K562 (cell line): ENCODE measurements at regions not wholly inside any gene's neighbourhood (a gene's known extent, or its start where the extent isn't known, plus 50 kb on each side); places are given as distances from the start of the nearest gene placed in this dataset.

Experiments used
- ATAC-seq: fragments of 200-7000 bp; cut with Tn5 transposase; 3 replicates; pipeline ENCODE4 v1.9.1; 2020; ENCODE audit warnings: moderate library complexity
- BruUV-seq: library from RNA; stranded (reverse); fragments of 400-500 nt; replicated peaks from 2 replicates; lab custom pipeline; 2021; lab: Mats Ljungman, UMichigan
- CTCF ChIA-PET: fragments of 300-600 bp; formaldehyde crosslinking; extraction: SDS; loops from one replicate; lab custom pipeline; 2021; ENCODE audit warnings: low intra/inter-chr PET ratio; lab: Yijun Ruan, JAX
- POLR2A ChIA-PET: fragments of 300-600, 350-650 bp; sonication (Branson Sonifier 250); formaldehyde crosslinking; extraction: SDS; loops from one replicate; lab custom pipeline; 2021; ENCODE audit warnings: antibody characterized with exemption, inconsistent platforms; lab: Yijun Ruan, JAX
- DNase-seq, 4 experiments: peaks; one replicate each; pipeline versions ENCODE4 v3.0.0 to v3.0.0-alpha.2; 2011 to 2018; ENCODE audit warnings: low spot score in 3 of 4, mixed read lengths in 3 of 4; ENCODE audit errors: extremely low read depth in 1 of 4
- FAIRE-seq: peaks from 2 replicates; lab custom pipeline; 2011; peaks lifted over from hg19 to GRCh38; lab: Jason Lieb, UNC
- H2AFZ ChIP-seq: 2 replicates; pipeline ENCODE4 v1.6.0; 2011; ENCODE audit warnings: low read depth, low read length, control low read depth, inconsistent platforms
- H3K27ac ChIP-seq: fragments of 200-600 bp; 3 replicates; pipeline ENCODE4 v1.8.0; 2011; ENCODE audit warnings: low read depth, mild to moderate bottlenecking, control low read depth, inconsistent platforms, low read length, moderate library complexity, mixed read lengths; ENCODE audit errors: extremely low read depth
- H3K27me3 ChIP-seq, 2 experiments: fragments of 300-600 bp in 1 of 2; 2 replicates in 1 of 2; 3 replicates in 1 of 2; pipeline versions ENCODE4 v1.6.0 to v1.8.0; 2011; ENCODE audit warnings: inconsistent platforms in 2 of 2, low read length in 2 of 2, mild to moderate bottlenecking in 1 of 2, mixed read lengths in 1 of 2, moderate library complexity in 1 of 2; ENCODE audit not compliant: control insufficient read depth in 2 of 2, insufficient read depth in 2 of 2
- H3K36me3 ChIP-seq: fragments of 300-600 bp; 3 replicates; pipeline ENCODE4 v1.8.0; 2011; ENCODE audit warnings: mild to moderate bottlenecking, low read length, inconsistent platforms; ENCODE audit not compliant: control insufficient read depth, insufficient read depth
- H3K4me1 ChIP-seq, 2 experiments: fragments of 200-600 bp in 1 of 2; replicated peaks in 1 of 2; 2 replicates in 1 of 2; 3 replicates in 1 of 2; pipeline versions ENCODE4 v1.5.1 to v1.8.0; 2011; ENCODE audit warnings: inconsistent platforms in 2 of 2, low read length in 2 of 2, mild to moderate bottlenecking in 1 of 2, mixed read lengths in 1 of 2, moderate library complexity in 1 of 2; ENCODE audit not compliant: control insufficient read depth in 2 of 2, insufficient read depth in 2 of 2
- H3K4me2 ChIP-seq: 2 replicates; pipeline ENCODE4 v1.6.1; 2011; ENCODE audit warnings: low read length, control low read depth, inconsistent platforms, mixed read lengths; ENCODE audit not compliant: insufficient read depth
- H3K4me3 ChIP-seq: fragments of 200-600 bp; sonication (generic), shearing (Covaris generic); 2 replicates; pipeline ENCODE4 v1.5.1; 2016; ENCODE audit warnings: control low read depth, inconsistent platforms
- H3K79me2 ChIP-seq: fragments of 200-600 bp; 3 replicates; pipeline ENCODE4 v1.8.0; 2011; ENCODE audit warnings: low read length, inconsistent platforms; ENCODE audit not compliant: control insufficient read depth, insufficient read depth
- H3K9ac ChIP-seq, 2 experiments: 2 replicates each; pipeline versions ENCODE4 v1.6.0 to v1.6.1; 2011; ENCODE audit warnings: low read depth in 2 of 2, low read length in 2 of 2, control low read depth in 1 of 2, inconsistent platforms in 1 of 2, mild to moderate bottlenecking in 1 of 2, mixed read lengths in 1 of 2; ENCODE audit not compliant: insufficient read depth in 1 of 2
- H3K9me1 ChIP-seq: one replicate; pipeline ENCODE4 v1.6.0; 2011; ENCODE audit warnings: inconsistent platforms, mild to moderate bottlenecking, low read length, moderate library complexity; ENCODE audit not compliant: control insufficient read depth, insufficient read depth
- H3K9me3 ChIP-seq: replicated peaks from 2 replicates; pipeline ENCODE4 v1.5.1; 2011; ENCODE audit warnings: low read depth, low read length, inconsistent platforms; ENCODE audit not compliant: control insufficient read depth, insufficient read depth
- H4K20me1 ChIP-seq: replicated peaks from 2 replicates; pipeline ENCODE4 v1.6.1; 2011; ENCODE audit warnings: low read length, inconsistent platforms, mixed read lengths; ENCODE audit not compliant: control insufficient read depth, insufficient read depth
- ARHGAP35 ChIP-seq: fragments of 450-650 bp; IDR thresholded peaks from 2 replicates; pipeline ENCODE4 v1.6.1; 2018; ENCODE audit not compliant: partially characterized antibody
- ARID1B ChIP-seq: fragments of 450-650 bp; IDR thresholded peaks from 2 replicates; pipeline ENCODE4 v1.6.1; 2016; ENCODE audit warnings: antibody characterized with exemption, mild to moderate bottlenecking, inconsistent platforms
- BACH1 ChIP-seq: fragments of 200-800 bp; sonication (Bioruptor generic); IDR thresholded peaks from 2 replicates; pipeline ENCODE4 v1.6.1; 2016; ENCODE audit warnings: missing genetic modification characterization, missing compliant biosample characterization
- ESRRA ChIP-seq: fragments of 450-650 bp; IDR thresholded peaks from 2 replicates; pipeline ENCODE4 v1.6.1; 2014; ENCODE audit warnings: low read depth, mild to moderate bottlenecking, moderate library complexity, borderline replicate concordance
- L3MBTL2 ChIP-seq: fragments of 450-650 bp; IDR thresholded peaks from 2 replicates; pipeline ENCODE4 v1.6.1; 2016; ENCODE audit warnings: mild to moderate bottlenecking, moderate library complexity
- NR2C1 ChIP-seq, 2 experiments: fragments of 450-650 bp; IDR thresholded peaks; 2 replicates each; pipeline ENCODE4 v1.6.1; 2017; ENCODE audit warnings: mild to moderate bottlenecking in 2 of 2, antibody characterized with exemption in 1 of 2, inconsistent platforms in 1 of 2, missing compliant biosample characterization in 1 of 2, missing genetic modification characterization in 1 of 2
- NR2C2 ChIP-seq, 2 experiments: fragments of 200-800 bp in 1 of 2; sonication (Bioruptor generic) in 1 of 2; sonication (generic) in 1 of 2; formaldehyde crosslinking in 1 of 2; IDR thresholded peaks; 2 replicates each; pipeline versions ENCODE4 v1.6.1 to v1.8.0; 2016 to 2022; ENCODE audit warnings: mild to moderate bottlenecking in 1 of 2, missing compliant biosample characterization in 1 of 2, missing genetic modification characterization in 1 of 2, missing genetic modification reagents in 1 of 2
- NRF1 ChIP-seq, 2 experiments: fragments of 450-650 bp; IDR thresholded peaks in 1 of 2; conservative IDR thresholded peaks in 1 of 2; 2 replicates each; pipeline ENCODE4 v1.6.1; 2014; ENCODE audit warnings: mild to moderate bottlenecking in 2 of 2
- PCBP1 ChIP-seq: fragments of 200-400 bp; formaldehyde crosslinking; IDR thresholded peaks from 2 replicates; pipeline ENCODE4 v1.6.1; 2018; ENCODE audit warnings: mild to moderate bottlenecking, low read depth, low read length; ENCODE audit not compliant: poor library complexity, severe bottlenecking
- RERE ChIP-seq: sonication (generic); formaldehyde crosslinking; IDR thresholded peaks from 2 replicates; pipeline ENCODE4 v1.8.0; 2023; ENCODE audit warnings: missing genetic modification reagents, mild to moderate bottlenecking, borderline replicate concordance
- WGBS: fragments of 100-300 bp; shearing (Covaris generic); methylation state at CpG from one replicate; pipeline ENCODE4 v1.1.6; 2016; ENCODE audit warnings: low coverage, mixed read lengths; ENCODE audit not compliant: insufficient coverage; ENCODE audit errors: missing lambda C conversion rate; 5-methylcytosine and 5-hydroxymethylcytosine counted together
- in situ Hi-C: fragments of 300-500 bp; cut with MboI; formaldehyde crosslinking; loops from 4 replicates; pipeline ENCODE4 v1.15.0; 2018; ENCODE audit warnings: inconsistent platforms, mixed read lengths
- intact Hi-C: fragments of 100-400 bp; cut with micrococcal nuclease; formaldehyde crosslinking; loops from 2 replicates; pipeline ENCODE4 v1.14.2; 2022

- no peak overlapping the region for H3K27ac ChIP-seq
- no peaks in the 10 kb centered on the region for H4K20me1 ChIP-seq
- H2AFZ ChIP-seq, result peak overlapping the region; percentile 77
- WGBS, result 3% methylated on average over 12 of the region's 12 CpGs
- BruUV-seq, result no TSS peak
- intact Hi-C loops, result no loop called here
- in situ Hi-C loops, result no loop called here
- FAIRE-seq, result peak; percentile 63
- H3K9me1 ChIP-seq, result no peaks in the 10 kb centered on the region
- CTCF ChIA-PET, result no interaction called here
- TF ChIP-seq ARID1B (no peak), ESRRA (0 out of 2 replicates have a peak, but pooled peaks have one; percentile 27), L3MBTL2 (0 out of 2 replicates have a peak, but pooled peaks have one; percentile 8), NR2C2 (CRISPR knock-in tag; IDR thresholded peaks at IDR 0.05) (no peak), NR2C2 (tag; IDR thresholded peaks at IDR 0.05) (peak; percentile 76), BACH1 (tag) (no peak), NRF1 (conservative IDR thresholded peaks at IDR 0.05 in 1 of 2, IDR thresholded peaks at IDR 0.05 in 1 of 2) (peak; percentile 75 to 81), NR2C1 (IDR thresholded peaks at IDR 0.05) (0 out of 2 replicates have a peak, but pooled peaks have one; percentile 18), NR2C1 (tag; IDR thresholded peaks at IDR 0.05) (no peak), RERE (CRISPR knock-in tag) (no peak), PCBP1 (no peak), ARHGAP35 (no peak)
- TF ChIP-seq, all 486 proteins: peak for 5
- DNase-seq, result peak; percentile 18 to 53 (median 38)
- H3K9me3 ChIP-seq, result no peaks in the 10 kb centered on the region
- H3K4me1 ChIP-seq, result no peaks in the 10 kb centered on the region
- no peak overlapping the region for H3K4me3 ChIP-seq
- peak overlapping the region; percentile 68 for H3K4me2 ChIP-seq
- no peaks in the 10 kb centered on the region for H3K36me3 ChIP-seq
- H3K9ac ChIP-seq, result no peak overlapping the region
- H3K79me2 ChIP-seq, result no peaks in the 10 kb centered on the region
- no peaks in the 10 kb centered on the region for H3K27me3 ChIP-seq
- ATAC-seq, result peak; percentile 87
- POLR2A ChIA-PET, result interaction anchor here (0.6 to 0.7 kb wide), 2 partner anchors 43 to 794 kb away, joined by 3 read pairs; no protein-coding TSS in a partner anchor
Measured at GRCh38 chr6:12593771-12594529, 122.6 kb upstream of the PHACTR1 start.
